Activated CD4-positive, CD25-positive, alpha-beta regulatory T cell (primary cell): ENCODE measurements at regions not wholly inside any gene's neighbourhood (a gene's known extent, or its start where the extent isn't known, plus 50 kb on each side); places are given as distances from the start of the nearest gene placed in this dataset.

Source experiments
- DNase-seq, 4 experiments: peaks; one replicate each; lab custom pipeline; 2025; lab: John Stamatoyannopoulos, UW

GRCh38 chr16:65896448-65897153 is 469.9 kb upstream of the CDH5 start:
- no peak for DNase-seq

GRCh38 chr16:65895906-65896305 is 470.6 kb upstream of the CDH5 start:
- DNase-seq = no peak

DNA sequence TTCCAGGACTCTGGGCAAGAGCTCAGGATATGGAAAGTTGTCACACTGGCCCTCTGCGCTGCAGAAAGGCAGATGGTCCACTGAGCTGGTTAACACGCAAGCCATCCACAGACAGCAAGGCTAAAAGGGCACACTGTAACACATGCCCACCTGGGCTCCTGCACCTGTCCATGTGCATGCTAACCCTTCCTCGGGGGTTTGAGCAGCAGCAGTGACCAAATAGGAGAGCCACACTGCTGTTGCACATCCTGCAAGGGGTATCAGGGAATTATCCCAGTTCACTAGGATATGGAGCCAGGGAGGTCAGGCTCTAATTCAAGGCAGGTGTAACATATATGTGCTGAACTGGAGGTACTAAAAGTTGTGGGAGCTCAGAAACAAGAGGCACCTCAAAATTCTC is 471.0 kb upstream of the CDH5 start:
- no peak for DNase-seq

DNA sequence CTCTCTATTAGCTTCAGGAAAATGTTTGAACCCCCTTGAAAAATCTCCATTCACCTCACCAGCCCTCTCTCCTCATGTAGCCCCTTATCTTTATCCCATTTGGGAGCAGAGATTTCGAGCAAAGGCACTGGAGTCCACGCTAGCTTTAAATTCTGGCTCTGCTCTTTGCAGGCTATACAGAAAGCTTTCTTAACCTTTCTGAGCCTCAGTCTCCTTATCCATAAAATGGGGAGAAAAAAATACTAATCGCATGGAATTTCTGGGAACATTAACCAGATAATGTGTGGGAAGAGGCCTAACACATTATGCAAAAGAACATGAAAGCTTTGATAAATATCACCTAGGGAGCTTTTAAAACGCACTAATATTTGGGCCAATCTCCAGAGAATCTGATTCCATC is 476.3 kb upstream of the CDH5 start:
- no peak for DNase-seq

DNA sequence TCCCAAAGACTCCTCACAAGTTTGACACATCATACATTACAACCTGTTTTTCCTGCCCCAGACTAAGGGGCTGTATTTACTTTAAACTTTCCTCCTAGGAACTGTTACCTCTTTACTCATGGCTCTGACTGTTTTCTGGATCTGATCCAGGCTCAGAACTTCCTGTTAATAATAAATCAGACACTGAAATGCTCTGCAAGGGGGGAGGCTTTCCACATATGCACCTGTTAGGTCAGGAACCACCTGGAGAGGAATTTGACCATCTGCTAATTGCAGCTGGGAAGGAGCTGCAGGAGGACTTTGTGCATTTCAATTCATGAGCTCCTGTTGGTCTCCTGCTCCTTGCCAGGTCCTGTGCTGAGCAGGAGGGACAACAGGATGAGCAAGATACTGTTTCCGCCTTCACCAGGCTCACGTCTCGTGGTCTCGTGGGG is 476.9 kb upstream of the CDH5 start:
- DNase-seq = no peak

- DNase-seq = no peak
Measured at GRCh38 chr16:65888201-65888600, 478.3 kb upstream of the CDH5 start.

DNA sequence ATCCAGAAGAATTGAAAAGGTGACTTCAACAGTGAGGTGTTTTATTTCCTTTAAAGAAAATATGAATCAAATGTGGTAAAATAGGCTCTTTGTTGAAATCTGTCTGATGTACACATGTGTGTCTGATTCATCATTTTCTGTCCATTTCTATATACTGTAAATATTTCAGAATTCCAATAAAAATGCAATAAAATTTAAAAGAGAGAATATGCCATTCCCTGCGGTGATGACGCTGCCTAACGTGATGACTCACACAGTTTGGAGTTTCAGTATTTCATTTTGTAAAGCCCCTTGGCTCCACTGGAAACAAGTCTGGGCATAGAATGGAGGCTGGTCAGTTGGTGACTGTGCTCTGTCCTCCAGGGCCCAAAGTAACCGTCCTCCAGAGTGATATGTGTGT is 482.5 kb upstream of the CDH5 start:
- no peak for DNase-seq

- DNase-seq = no peak
Measured at GRCh38 chr16:65878347-65878746, 488.1 kb upstream of the CDH5 start.

DNA sequence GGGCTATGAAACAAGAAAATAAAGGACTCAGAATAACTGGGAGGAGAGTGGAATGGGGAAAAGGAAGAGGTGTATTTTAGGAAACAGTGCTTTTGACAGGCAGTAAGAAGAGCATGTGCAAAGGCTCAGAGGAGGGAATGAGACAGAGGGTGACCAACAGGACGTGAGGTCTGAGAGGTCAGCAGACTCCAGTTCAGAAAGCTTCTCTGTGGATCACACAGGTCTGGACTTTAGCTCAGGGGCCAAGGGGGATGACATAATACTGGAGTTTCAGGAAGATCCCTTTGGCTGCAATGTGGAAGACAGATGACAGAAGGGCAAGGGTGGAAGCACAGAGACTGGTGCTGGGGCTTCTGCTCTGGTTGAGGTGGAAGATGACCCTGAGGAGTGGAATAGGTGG is 489.9 kb upstream of the CDH5 start:
- no peak for DNase-seq

- no peak for DNase-seq
Measured at GRCh38 chr16:65876056-65876408, 490.5 kb upstream of the CDH5 start.

DNA sequence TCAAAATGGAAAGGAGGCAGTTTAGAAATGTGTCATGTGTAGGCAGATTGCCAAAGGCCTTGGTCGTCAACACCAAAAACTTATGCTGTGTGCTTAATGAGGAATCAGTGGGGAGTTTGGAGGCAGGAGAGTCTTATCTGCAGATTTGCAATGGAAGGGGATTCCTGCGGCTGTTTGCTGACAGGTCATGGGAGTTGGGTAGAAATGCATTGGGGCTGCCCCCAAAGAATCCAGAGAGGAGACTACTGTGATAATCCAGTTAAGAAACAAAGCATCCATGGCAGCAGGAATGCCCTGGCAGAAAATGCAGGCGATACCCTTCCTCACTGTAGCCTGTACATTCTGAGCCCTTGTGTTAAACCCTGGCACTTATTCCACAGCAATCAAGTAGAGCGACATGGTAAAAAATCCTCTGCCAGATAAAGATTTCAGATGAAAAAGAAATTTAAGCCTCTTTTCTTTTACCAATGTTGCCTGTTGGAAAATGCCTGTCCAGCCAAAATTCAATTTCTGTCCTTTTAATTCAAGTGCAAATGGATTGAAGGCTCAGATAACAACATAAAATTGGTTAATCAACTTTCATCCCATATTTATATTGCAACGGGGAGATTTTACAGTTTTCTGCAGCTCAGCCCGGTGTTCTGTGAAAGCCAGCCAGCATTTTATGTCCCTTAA is 491.0 kb upstream of the CDH5 start:
- DNase-seq = no peak

DNA sequence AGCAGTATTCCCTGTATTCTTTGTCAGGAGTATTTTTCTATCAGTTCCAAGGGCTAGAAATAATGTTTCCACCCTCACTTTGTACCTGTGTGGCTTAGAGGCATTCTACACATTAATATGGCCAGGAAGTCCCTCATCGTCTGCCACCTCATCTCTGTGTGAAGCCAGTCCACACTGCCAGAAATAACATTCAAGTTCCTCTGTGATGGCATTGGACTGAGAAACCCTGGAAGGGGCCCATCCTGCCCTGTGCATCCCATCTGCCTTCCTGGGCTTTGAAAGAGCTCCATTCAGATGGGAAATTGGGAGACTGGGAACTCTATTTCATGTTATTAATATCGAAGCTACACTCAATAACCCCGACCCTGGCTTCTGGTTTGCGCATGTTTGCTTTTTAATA is 497.2 kb upstream of the CDH5 start:
- no peak for DNase-seq

DNA sequence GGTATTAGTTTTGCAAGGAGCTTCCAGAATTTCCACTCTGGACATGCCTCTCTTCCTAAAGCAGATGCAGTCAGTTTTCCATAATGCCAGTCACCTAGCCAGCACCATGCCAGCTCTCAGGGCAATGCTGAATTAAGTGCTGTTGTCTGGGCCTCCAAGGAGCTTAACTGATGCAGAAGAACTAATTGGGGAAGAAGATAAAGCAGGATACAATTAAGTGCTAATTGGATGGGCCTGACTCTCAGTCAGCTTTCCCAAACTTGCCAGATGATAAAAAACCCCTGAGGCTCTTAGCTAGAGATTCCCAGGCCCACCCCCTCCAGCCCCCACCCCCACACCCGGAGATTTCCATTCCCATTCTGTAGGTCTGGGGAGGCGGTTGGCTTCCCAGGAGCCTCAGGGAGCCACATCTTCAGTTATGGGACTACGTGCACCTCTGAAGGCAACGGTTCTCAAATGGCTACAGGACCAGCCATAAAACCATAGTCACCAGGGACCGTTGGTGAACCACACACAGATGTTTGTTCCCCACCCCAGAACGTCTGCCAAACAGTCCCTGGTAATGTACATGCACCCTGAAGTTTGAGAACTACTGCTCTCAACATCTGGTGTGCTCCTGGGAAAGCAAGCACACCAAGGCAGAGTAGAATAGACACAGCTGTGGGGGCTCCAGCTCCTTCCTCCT is 499.1 kb upstream of the CDH5 start:
- DNase-seq = no peak

- no peak for DNase-seq
Measured at GRCh38 chr16:65863236-65863635, 503.3 kb upstream of the CDH5 start.

GRCh38 chr16:65861131-65861731 is 505.3 kb upstream of the CDH5 start:
- no peak for DNase-seq

GRCh38 chr16:65855171-65856145 is 511.0 kb upstream of the CDH5 start:
- no peak for DNase-seq

DNA sequence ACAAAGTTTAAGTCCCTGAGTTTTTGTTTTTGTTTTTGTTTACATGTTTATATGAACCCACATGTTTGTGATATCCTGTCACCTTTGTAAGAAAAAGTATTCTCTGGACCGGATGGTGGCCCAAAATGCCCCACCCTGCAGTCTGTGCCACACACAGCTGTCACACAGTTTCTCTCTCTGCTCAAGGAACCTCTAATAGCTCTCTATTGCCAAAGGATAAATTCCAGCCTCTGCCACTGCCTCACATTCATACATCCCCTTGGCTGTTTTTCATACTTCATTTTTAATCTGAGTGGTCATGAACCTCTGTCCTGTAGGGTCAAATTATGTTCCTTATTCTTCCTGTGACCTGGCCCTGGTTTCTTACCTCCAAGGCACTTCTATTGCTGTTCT is 520.3 kb upstream of the CDH5 start:
- no peak for DNase-seq

GRCh38 chr16:65845466-65846209 is 520.9 kb upstream of the CDH5 start:
- DNase-seq = no peak

GRCh38 chr16:65843941-65844340 is 522.5 kb upstream of the CDH5 start:
- DNase-seq = no peak

- DNase-seq = no peak
Measured at GRCh38 chr16:65842067-65842466, 524.4 kb upstream of the CDH5 start.

DNA sequence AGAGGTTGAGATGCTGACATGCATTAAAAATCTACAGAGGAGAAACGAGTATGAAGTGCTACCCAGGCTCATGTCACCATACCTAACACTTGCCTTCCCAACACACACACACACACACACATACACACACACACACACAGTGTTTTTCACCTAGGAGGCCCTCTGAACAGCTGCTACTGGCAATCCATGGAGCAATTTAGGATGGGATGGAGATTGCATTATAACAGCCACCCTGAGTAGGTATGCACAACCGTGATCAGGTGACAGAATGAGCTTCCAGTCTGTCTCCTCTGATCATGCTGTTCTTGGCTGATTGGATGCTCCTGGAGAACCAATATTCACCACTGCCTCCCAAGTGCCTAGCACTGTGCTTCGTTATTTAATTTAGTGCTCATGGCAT is 528.5 kb upstream of the CDH5 start:
- DNase-seq = no peak
